ENCODE measurements at regions not wholly inside any gene's neighbourhood (a gene's known extent, or its start where the extent isn't known, plus 50 kb on each side); places are given as distances from the start of the nearest gene placed in this dataset.

DNA sequence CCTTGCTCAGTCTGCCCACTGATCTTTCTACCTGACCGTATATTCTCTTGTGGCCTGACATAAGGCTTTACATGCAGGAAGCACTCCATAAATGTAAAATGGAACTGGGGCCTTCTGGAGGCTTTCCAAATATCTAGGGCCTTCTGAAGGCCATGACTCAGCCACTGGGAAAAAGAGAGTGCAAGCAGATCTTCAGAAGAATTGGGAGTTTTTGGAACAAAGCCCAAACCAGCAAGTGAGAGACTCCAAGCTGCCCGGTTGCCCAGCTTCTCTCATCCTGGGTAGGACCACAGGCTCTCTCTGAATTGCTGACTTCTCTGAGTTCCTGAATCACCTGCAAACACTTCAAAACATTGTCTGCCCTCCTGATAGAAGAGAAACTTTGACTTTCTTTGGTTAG lies 107.9 kb upstream of the BMAL1 start:
- H3F3A ChIP-seq (ENCODE audit: low read depth), result no peaks in the 10 kb centered on the region
- no peak for TF ChIP-seq EZH2 (IDR thresholded peaks at IDR 0.05)
- no peak for TF ChIP-seq CTCF (IDR thresholded peaks at IDR 0.05)
- no peak for TF ChIP-seq EZH2phosphoT487 (IDR thresholded peaks at IDR 0.05)
- H4K20me1 ChIP-seq (ENCODE audit: low read depth), result no peaks in the 10 kb centered on the region
- Mint-ChIP-seq H3K4me1 (peaks cover 5% of the 10 kb centered on the region), H3K27me3 (ENCODE audit: insufficient read depth, low read depth) (no peaks in the 10 kb centered on the region), H3K9me3 (no peaks in the 10 kb centered on the region), H3K4me3 (no peak overlapping the region), H3K27ac (no peak overlapping the region), H3K36me3 (no peaks in the 10 kb centered on the region)
- H3K9me3 ChIP-seq (ENCODE audit: low read depth), result no peaks in the 10 kb centered on the region
- H3K4me2 ChIP-seq, result no peak overlapping the region
- peaks cover 6% of the 10 kb centered on the region for H3K4me1 ChIP-seq
- no peak overlapping the region for H3K4me3 ChIP-seq
- H3K79me2 ChIP-seq (ENCODE audit: low read depth), result no peaks in the 10 kb centered on the region
- no peak for DNase-seq (ENCODE audit: low spot score)
- no peak overlapping the region for H2AFZ ChIP-seq (replicated peaks)
- no peak overlapping the region for H3K9ac ChIP-seq
- H3K27me3 ChIP-seq, result no peaks in the 10 kb centered on the region
- no peaks in the 10 kb centered on the region for H3K36me3 ChIP-seq
- H3K27ac ChIP-seq, result no peak overlapping the region

GRCh38 chr11:13174090-13174489 lies 103.5 kb upstream of the BMAL1 start:
- Mint-ChIP-seq H3K36me3 (no peaks in the 10 kb centered on the region), H3K4me1 (no peaks in the 10 kb centered on the region), H3K4me3 (no peak overlapping the region), H3K9me3 (no peaks in the 10 kb centered on the region), H3K27ac (no peak overlapping the region), H3K27me3 (ENCODE audit: insufficient read depth, low read depth) (no peaks in the 10 kb centered on the region)
- Histone ChIP-seq H3F3A (ENCODE audit: low read depth) (no peaks in the 10 kb centered on the region), H4K20me1 (ENCODE audit: low read depth) (no peaks in the 10 kb centered on the region), H3K4me3 (no peak overlapping the region), H2AFZ (replicated peaks) (no peak overlapping the region), H3K79me2 (ENCODE audit: low read depth) (no peaks in the 10 kb centered on the region), H3K36me3 (no peaks in the 10 kb centered on the region), H3K27ac (no peak overlapping the region), H3K27me3 (no peaks in the 10 kb centered on the region), H3K4me2 (no peak overlapping the region), H3K4me1 (no peaks in the 10 kb centered on the region), H3K9me3 (ENCODE audit: low read depth) (no peaks in the 10 kb centered on the region), H3K9ac (no peak overlapping the region)
- TF ChIP-seq CTCF (IDR thresholded peaks at IDR 0.05), result no peak
- no peak for TF ChIP-seq EZH2phosphoT487 (IDR thresholded peaks at IDR 0.05)
- no peak for TF ChIP-seq EZH2 (IDR thresholded peaks at IDR 0.05)
- no peak for DNase-seq (ENCODE audit: low spot score)

- Mint-ChIP-seq H3K27ac (no peak overlapping the region), H3K36me3 (no peaks in the 10 kb centered on the region), H3K4me1 (no peaks in the 10 kb centered on the region), H3K9me3 (peaks cover 11% of the 10 kb centered on the region), H3K27me3 (ENCODE audit: insufficient read depth, low read depth) (peaks cover 2% of the 10 kb centered on the region), H3K4me3 (no peak overlapping the region)
- Histone ChIP-seq H3K9ac (no peak overlapping the region), H3K4me3 (no peak overlapping the region), H2AFZ (replicated peaks) (peak overlapping the region; percentile 10), H3K27me3 (no peaks in the 10 kb centered on the region), H4K20me1 (ENCODE audit: low read depth) (no peaks in the 10 kb centered on the region), H3F3A (ENCODE audit: low read depth) (no peaks in the 10 kb centered on the region), H3K36me3 (no peaks in the 10 kb centered on the region), H3K4me2 (no peak overlapping the region), H3K79me2 (ENCODE audit: low read depth) (no peaks in the 10 kb centered on the region), H3K27ac (no peak overlapping the region), H3K4me1 (no peaks in the 10 kb centered on the region), H3K9me3 (ENCODE audit: low read depth) (peaks cover 4% of the 10 kb centered on the region)
- peak; percentile 55 for TF ChIP-seq CTCF (IDR thresholded peaks at IDR 0.05)
- TF ChIP-seq EZH2 (IDR thresholded peaks at IDR 0.05), result no peak
- no peak for TF ChIP-seq EZH2phosphoT487 (IDR thresholded peaks at IDR 0.05)
- peak; percentile 21 for DNase-seq (ENCODE audit: low spot score)
Observed at GRCh38 chr11:13183094-13183825, 94.3 kb upstream of the BMAL1 start.
